GM23248 (cell line): ENCODE measurements at regions not wholly inside any gene's neighbourhood (a gene's known extent, or its start where the extent isn't known, plus 50 kb on each side); places are given as distances from the start of the nearest gene placed in this dataset.

ENCODE experiments used
- EZH2 ChIP-seq: fragments of 200-600 bp; sonication (generic); IDR thresholded peaks from 2 replicates; pipeline ENCODE4 v1.6.1; 2018; ENCODE audit warnings: antibody characterized with exemption, mild to moderate bottlenecking; ENCODE audit not compliant: insufficient read depth, poor library complexity, severe bottlenecking
- EZH2phosphoT487 ChIP-seq: fragments of 200-600 bp; sonication (generic); IDR thresholded peaks from 2 replicates; pipeline ENCODE4 v1.6.1; 2018; ENCODE audit warnings: antibody characterized with exemption, moderate library complexity, mild to moderate bottlenecking, low read depth; ENCODE audit not compliant: insufficient read depth

- no peak for TF ChIP-seq EZH2phosphoT487
- TF ChIP-seq EZH2, result no peak
Measured at GRCh38 chr2:145752091-145752806, 1232.3 kb upstream of the ZEB2 start.
